ENCODE measurements at regions not wholly inside any gene's neighbourhood (a gene's known extent, or its start where the extent isn't known, plus 50 kb on each side); places are given as distances from the start of the nearest gene placed in this dataset.

DNA sequence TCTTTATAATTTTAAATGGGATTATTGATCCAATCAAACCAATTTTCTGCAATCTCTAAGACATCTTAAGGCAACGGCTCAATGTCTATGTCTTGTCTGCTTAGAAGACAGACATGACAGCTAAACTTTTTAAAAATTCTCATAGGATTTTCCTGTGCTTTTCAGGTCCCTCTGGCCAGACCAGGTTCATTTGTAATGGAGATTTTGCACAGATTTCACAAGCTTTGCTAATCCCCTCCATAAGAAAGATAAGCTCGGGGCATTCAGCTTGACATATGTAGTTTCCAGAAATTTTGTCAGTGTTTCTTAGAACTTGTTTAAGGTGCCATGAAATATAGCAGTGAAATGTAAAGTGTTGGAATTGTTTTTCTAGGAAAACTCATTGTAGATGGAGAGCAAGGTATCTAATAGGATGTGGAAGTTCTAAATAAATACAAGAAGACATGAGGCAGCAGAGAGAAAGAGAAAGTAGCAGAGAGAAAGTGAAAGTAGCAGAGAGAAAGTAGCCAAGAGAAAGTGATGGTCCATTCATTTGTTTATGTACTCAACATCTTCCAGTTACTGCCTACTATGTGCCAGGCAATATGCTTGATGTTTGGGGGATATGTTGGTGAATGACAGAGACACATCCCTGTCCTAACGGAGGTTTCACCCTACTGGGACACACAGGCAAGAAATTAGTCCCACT, 219.1 kb upstream of the ARHGAP42 start (continued):
- TF ChIP-seq CHD7 (IDR thresholded peaks at IDR 0.05; ENCODE audit: insufficient replicate concordance, low read length) (no peak), USF2 (IDR thresholded peaks at IDR 0.05; ENCODE audit: low read length) (no peak), POLR2AphosphoS5 (IDR thresholded peaks at IDR 0.05; ENCODE audit: low read depth, low read length) (no peak), SP4 (IDR thresholded peaks at IDR 0.05; ENCODE audit: low read length) (no peak), SRF (IDR thresholded peaks at IDR 0.05; ENCODE audit: low read depth, low read length) (no peak), EP300 (IDR thresholded peaks at IDR 0.05; ENCODE audit: borderline replicate concordance in 1 of 2, low read depth in 2 of 2, low read length in 2 of 2) (no peak), KDM4A (IDR thresholded peaks at IDR 0.05; ENCODE audit: low read depth, low read length, severe bottlenecking) (no peak), JUND (IDR thresholded peaks at IDR 0.05; ENCODE audit: low read length) (no peak), GTF2F1 (IDR thresholded peaks at IDR 0.05; ENCODE audit: borderline replicate concordance, low read depth, low read length) (no peak), CHD1 (IDR thresholded peaks at IDR 0.05; ENCODE audit: low read depth, low read length) (no peak)
